ENCODE measurements at regions not wholly inside any gene's neighbourhood (a gene's known extent, or its start where the extent isn't known, plus 50 kb on each side); places are given as distances from the start of the nearest gene placed in this dataset.

GRCh38 chr15:96011136-96011535 lies 319.4 kb upstream of the NR2F2 start:
- DNase-seq: no peak

- DNase-seq: no peak
Measured at GRCh38 chr15:96014939-96015338, 315.6 kb upstream of the NR2F2 start.

DNA sequence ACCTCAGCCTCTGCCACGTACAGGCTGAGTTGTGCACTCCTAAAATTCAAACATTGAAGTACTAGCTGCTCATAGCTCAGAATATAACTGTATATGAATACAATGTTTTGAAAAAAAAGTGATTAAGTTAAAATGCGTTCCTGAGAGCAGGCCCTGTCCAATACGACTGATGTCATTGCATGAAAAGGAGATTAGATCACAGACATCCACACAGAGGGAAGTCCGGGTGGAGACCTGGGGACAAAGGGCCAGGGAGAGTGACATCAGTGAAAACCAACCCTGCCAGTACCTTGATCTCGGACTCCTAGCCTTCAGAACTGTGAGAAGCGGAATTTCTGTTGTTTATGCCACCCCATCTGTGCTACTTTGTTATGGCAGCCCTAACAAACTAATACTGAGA lies 311.4 kb upstream of the NR2F2 start:
- no peak for DNase-seq

- no peak for DNase-seq
Measured at GRCh38 chr15:96020133-96020532, 310.4 kb upstream of the NR2F2 start.

GRCh38 chr15:96020797-96021196 lies 309.7 kb upstream of the NR2F2 start:
- no peak for DNase-seq

- DNase-seq: no peak
Measured at GRCh38 chr15:96023081-96023480, 307.4 kb upstream of the NR2F2 start.

- no peak for DNase-seq
Measured at GRCh38 chr15:96027501-96027900, 303.0 kb upstream of the NR2F2 start.

- no peak for DNase-seq
Measured at GRCh38 chr15:96028620-96029019, 301.9 kb upstream of the NR2F2 start.

DNA sequence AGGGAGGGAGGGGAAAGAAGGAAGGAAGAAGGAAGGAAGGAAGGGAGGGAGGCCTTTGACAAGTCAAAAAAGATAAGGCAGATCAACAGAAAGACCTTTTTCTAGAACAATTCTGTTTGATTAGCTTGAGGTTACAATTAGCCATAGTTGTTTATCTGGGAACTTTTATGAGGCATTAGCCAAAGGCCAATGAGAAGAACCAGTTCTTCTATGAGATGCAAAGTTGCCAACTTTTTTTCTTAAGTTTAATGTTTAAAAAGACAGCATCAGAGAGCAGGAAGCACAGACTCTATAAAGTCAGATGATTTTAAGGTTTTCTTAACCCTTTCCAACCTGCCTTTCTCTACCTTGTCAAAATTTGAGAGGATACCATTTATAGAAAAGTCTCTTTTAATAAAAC lies 301.3 kb upstream of the NR2F2 start:
- no peak for DNase-seq

DNA sequence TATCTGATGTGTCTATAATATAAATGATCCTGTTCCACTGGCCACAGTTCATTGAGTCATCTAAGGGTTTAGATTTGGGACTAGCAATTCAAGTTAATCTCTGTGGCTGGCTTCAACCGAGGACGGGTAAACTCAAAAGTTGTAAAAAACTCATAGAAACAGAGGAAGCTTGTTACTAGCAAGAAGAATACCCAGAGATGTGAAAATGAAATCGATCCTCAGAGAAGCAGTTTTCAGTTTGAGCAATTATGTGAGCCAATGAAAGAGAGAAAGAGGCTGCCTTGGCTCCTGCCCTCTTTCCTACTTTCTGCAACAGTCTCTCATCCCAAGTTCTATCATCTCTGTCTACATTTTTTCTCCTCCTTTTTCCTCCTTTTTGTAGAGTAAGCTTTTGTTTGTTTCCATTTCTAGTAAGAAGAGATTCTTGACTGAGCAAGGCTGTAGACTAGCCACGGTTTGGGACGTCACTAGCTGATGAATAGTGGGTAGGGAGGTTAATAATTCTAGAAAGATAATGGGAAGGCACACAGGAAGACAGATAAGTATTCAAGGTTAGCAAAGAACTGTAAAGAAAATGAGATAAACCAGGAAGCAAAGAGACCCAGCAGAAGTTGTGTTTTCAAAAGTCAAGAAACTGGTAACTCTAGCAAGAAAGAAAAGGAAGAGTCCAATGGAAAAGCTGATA lies 298.9 kb upstream of the NR2F2 start:
- DNase-seq: no peak

- DNase-seq: no peak
Measured at GRCh38 chr15:96035091-96035490, 295.4 kb upstream of the NR2F2 start.

DNA sequence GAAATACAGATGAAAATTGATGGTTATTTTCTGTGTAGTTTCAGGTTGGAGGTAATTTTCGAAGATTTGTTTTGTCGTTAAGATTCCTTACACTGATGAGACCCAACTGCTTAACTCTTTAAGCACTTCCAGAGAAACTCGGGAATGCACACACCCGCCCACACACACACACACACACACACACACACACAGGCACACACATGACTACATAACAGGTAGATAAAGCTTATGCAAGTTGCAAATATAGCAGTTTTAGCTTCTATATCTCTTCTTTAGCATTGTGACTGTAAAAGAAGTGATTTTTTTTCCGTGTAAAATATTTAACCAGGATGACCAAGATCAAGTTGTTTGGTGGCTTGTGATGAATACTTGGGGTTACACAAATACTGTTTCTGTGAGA lies 294.9 kb upstream of the NR2F2 start:
- DNase-seq: no peak

GRCh38 chr15:96037584-96037983 lies 292.9 kb upstream of the NR2F2 start:
- no peak for DNase-seq

DNA sequence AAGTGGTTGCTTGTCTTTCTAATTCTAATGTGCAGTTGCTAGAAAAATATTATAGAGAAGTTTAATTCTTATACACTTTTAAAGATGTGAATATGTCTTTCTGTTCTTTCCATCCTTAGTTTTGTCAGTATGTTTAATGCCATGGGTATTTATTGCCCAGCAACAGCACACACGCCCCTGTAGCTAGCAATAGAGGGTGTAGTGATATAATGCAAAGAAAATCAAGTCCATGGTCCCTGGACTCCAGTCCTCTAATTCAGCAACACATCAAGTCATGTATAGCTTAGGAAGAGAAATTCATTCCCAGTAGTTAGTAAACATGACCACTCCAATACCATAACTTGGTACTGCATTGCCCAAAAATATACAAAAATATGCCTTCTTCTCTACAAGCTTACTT lies 292.4 kb upstream of the NR2F2 start:
- no peak for DNase-seq

DNA sequence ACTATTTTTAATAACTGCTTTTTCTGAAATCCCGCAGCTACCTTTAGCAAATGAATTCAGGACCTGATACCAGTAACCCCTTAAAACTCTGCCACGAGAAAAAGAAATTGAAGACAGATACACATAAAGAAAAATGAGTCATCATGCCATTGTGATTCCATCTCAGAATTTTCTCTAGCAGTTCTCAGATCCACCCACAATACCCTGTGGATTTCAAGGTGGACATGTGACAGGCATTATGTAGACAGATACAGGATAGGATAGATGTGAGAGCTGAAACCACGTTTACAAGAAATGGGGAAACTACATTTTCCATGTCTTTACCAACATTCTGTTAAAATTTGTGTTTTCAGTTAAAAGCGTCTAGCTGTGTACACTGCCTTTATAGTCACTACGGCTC lies 291.9 kb upstream of the NR2F2 start:
- DNase-seq: no peak

- no peak for DNase-seq
Measured at GRCh38 chr15:96041982-96042733, 288.3 kb upstream of the NR2F2 start.

DNA sequence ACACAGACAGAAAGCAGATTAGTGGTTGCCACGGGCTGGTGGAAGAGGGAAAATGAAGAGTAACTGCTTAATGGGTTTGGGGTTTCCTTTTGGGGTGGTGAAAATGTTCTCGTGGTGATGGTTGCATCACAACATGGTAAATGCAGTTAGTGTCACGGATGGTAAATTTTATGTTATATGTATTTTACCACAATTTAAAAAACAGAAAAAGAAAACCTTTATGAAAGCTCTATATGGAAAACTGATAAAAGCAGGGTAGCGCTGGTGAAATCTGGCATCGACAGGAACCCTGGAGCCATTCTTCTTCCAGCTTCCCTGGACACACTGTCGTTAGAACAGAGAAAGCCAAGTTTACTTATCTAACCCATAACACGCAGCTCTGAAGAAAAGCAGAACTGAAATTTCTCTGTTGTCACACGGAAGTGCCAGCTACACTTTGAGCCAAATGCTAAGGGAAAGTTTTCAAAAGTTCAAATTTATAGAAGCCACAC lies 287.7 kb upstream of the NR2F2 start:
- no peak for DNase-seq

DNA sequence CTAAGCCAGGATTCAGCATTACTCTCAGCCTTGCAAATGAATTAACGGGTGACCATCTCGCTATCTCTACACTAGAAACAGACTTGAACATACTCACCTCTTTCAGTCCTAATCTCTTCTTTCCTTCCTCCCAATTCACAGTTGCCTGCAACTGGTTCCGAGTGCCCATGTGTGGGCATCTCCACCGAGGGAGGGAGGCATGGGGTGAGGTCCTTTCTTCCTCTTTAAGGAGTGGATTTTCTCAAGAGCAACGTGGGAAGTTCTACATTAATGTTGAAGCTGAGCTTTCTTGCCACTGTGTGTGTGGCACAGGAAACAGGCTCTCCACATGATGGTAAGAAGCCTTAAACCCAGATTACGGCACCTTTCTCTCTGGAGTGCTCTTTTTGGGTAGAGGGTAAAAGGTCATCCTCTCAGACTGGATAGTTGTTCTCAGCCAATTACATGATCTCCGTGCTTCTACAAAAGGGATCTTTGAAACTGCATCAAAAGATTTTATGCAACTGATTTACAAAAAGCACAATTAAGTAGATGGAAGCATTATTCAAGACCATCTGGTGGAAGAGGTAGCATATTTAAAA lies 286.8 kb upstream of the NR2F2 start:
- no peak for DNase-seq

- no peak for DNase-seq
Measured at GRCh38 chr15:96046620-96047240, 283.8 kb upstream of the NR2F2 start.

DNA sequence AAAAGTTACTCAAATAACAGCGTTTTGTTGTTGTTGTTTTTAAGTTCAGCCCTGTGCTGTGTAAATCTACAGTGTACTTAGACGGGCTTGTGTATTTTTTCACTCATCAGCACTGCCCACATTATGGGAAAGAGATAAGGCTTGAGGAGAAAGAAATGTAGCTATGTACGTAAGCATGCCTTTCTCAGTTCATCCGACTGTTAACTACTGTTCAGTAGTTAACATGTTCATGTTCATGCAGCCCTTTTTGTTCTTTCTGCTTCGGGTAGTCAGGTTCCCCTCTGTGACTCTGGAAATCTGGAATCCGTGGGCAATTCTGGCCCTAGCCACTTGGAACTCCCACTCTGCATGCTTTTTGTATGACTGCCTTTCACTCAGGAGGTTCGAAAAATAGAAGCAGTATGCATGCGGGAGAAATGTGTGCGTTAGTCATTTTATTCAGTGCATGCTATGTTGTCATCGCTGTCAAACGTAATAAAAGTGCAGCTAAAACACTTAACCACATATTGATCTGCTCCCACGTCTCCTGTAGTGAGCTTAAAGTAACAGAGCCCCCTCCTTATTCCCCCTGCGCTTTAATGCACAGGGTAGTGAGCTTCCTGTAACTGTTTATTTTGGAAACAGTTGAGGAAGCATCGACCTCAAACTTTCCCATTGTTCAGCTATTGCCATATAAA lies 283.1 kb upstream of the NR2F2 start:
- DNase-seq: no peak

DNA sequence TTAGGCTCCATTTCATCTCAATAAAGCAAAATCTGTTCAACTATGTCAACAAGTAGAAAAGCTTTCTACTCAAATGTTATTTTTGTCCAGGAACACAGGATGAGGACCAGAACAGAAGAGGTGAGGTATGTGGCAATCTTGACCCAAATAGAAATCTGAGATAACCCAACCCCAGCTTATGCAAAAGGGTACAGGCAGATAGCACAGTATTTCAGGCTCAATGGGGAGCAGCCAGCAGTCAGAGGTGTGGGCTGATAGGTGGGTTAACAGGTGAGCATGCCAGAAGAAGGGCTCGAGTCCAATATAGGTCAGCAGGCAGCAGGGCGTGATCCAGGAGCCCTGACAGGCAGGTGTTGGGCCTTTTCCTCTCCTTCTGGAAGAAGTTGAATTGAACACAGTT lies 281.2 kb upstream of the NR2F2 start:
- DNase-seq: no peak

- DNase-seq: no peak
Measured at GRCh38 chr15:96049766-96050165, 280.7 kb upstream of the NR2F2 start.

DNA sequence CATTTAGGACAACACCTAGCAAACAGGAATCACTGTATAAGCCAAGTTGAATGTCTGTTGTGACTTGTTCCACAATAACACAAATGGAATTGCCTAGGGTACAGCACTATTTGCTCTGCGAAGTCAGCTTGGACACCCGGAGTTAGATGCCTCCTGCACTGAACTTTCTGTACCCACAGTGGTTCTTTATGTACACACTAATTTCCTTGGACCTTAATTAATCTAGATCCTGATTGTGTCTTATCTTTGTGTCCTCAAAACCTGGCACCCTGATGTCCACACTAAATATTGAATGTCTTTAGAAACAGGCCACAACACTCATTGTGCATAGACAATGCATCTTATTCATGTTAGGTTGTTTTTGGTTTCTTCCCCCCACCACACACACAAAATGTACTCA lies 278.9 kb upstream of the NR2F2 start:
- DNase-seq: no peak
